ENCODE measurements at regions not wholly inside any gene's neighbourhood (a gene's known extent, or its start where the extent isn't known, plus 50 kb on each side); places are given as distances from the start of the nearest gene placed in this dataset.
"Not testable (repeated sequence)": the region's sequence is repeated elsewhere in the genome, so short reads cannot be mapped to it uniquely, and the experiment has no call there.

DNA sequence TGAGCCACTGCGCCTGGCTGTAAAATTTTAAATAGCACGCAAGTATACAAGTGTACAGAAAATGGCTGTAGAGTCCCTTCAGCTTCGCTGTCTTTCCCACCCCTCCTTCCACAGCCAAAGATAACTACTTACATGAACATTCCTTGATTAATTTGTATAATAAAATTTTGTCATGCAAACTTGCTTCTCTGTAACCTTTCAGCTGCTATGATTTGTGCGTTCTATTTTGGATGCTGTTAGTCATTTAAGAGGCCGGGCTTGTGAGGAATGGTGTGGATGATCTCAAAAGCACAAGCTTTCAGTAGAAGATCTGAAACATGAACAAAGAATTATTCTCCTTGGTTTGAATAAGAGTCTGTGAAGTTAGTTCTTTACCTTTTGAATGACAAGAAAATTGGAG is 115.0 kb upstream of the TLE1 start:
- in situ Hi-C loops (cut with HindIII; ENCODE audit: low sequenced_read_pairs), result no loop called here

DNA sequence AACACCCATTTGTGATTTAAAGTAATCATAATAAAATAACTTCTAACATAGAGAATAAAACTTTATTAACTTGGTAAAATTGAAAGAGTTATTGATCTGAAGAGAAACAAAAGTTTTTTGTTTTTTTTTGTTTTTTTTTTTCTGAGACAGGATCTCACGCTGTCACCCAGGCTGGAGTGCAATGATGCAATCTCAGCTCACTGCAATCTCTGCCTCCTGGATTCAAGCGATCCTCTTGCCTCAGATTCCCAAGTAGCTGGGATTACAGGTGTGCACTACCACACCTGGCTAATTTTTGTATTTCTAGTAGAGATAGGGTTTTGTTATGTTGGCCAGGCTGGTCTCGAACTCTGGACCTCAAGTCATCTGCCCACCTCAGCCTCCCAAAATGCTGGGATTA is 116.5 kb upstream of the SPATA31D4 start:
- in situ Hi-C loops (cut with HindIII; ENCODE audit: low sequenced_read_pairs), result not testable (repeated sequence)

DNA sequence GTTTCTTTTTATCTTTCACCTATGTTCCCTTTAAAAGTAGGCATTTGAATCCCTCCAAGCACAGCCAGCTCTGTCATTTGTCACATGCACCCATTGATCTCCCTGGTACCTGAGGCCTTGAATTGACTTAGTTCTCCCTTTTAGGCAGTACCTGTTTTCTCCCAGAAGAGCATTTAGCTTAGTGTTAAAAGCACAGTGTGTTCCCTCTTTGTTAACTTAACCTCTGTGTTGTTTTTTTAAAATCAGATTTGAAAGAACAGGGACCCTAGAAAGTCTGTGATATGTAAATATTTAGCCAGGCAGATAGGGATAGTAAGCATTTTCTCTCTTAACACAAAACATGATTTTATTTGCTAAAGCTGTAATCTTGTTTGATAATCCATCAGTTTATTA is 113.8 kb upstream of the SPATA31D4 start:
- in situ Hi-C loops (cut with HindIII; ENCODE audit: low sequenced_read_pairs), result no loop called here

DNA sequence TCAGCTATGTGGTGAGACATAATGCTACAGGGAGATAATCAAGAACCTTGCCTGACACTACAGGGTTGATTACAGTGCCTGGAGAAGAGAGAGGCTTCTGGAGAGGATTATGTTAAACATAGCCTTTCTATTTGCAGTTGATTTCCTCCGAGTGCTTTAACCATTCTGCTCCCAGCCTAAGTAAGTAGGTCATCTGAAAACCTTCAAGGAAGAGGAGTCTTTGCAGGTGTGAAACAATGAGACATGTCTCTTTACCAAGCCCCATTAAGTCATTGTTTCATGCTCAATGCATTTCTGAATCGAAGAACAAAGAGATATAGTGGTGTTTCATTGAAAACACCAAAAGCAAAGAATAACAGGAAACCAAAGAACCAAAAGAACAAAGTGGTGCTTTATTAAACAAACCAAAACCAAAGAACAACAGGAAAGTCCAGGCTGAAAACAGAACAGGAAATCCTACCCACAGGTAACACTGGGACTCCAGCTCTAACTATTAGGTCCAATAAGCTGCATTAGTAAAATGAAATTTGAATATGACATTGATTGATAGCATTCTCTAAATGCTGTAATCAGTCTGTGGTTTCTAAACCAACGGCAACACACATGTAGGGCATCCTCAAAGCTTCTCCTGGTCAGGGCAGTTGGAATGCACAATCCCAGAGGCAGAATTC is 113.3 kb upstream of the SPATA31D4 start:
- in situ Hi-C loops (cut with HindIII; ENCODE audit: low sequenced_read_pairs), result no loop called here

DNA sequence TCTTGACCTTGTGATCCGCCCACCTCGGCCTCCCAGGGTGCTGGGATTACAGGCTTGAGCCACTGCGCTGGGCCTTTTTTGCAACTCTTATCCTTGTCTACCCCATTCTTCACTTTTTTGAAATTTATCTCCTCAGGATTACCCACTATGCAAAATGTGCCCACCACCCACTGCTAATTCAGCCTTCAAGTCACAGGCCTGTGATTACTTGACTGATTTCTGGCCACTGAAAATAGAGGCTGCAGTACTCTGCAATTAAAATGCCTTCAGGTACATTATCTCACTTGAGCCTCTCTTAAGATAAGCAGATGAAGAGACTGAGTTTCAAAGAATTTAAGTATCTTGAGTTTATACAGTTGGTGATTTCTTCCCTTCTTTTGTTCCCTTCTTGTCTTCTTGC is 112.4 kb upstream of the SPATA31D4 start:
- in situ Hi-C loops (cut with HindIII; ENCODE audit: low sequenced_read_pairs), result no loop called here

DNA sequence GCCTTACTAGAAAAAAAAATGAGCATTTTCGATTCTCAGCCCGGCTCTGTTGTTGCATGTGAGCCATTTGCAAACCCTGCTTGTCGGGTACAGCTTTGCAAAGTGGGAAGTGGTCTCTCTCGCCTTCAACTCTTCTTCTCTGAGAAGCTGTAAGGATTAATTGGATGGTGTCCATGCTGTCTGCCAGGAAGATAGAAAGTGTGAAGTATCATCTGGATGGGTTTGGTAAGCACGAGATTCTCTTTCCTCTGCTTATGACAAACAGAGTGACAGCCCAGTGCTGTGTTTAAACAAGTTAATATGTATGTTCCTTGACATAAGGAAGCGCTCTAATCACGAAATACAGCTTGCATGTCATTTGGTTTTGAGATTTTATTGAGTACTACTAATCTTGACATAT is 109.1 kb upstream of the SPATA31D4 start:
- in situ Hi-C loops (cut with HindIII; ENCODE audit: low sequenced_read_pairs), result no loop called here

DNA sequence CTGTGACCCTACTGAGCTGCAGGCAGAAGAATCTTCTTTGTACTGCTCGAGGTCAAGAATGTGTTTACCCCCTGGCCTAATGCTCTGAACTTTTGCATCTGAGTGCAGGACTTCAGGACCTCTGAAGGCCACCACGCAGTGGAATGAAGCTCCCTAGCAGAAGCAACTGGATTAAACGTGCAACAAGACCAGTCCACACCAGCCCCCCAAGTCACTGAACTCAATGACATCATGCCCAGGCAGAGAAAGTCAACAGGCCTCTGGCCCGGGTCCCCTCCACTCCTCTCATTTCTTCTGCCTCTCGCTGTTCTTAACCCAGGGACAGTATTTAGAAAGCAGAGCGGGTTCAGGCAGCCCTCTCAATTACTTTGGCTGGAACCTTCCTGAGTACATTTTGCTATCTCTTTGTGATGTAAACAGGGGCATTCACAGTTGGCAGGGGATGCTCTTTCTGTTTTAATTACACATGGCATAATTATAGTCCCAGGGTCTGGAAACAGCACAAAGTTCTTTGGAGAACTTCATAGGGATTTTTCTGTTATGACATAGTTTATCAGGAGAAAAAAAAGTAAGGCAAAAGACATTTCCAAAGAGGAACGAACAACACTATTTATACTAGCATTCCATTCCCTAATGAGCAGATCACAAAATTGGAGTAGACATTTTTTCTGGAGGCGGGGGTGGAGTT is 108.2 kb upstream of the SPATA31D4 start:
- in situ Hi-C loops (cut with HindIII; ENCODE audit: low sequenced_read_pairs), result no loop called here

DNA sequence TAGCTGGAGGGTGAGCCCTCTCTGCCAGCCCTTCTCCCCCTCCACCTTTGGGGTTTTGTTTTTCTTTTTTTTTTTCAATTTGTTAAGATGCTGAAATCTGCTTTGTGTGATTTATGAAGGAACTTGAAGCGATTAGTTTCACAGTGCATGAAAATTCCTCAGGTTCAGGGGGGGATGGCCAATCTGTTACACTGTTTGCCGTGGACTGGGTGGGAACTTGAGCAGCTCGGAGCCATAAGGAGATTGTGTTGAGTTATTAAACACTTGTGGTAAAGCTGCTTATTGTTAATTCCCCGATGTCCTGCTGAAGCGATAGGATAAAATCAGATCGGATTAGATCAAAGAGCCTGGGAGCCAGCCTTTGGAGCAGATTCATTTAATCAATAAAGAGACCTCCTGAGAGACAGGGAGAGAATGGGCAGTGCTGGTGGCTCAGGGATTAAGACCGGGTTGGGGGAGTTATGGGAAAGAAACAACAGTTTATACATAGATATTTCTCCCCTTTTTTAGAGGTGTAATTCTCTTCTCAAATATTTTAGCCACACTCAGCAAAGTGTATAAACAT is 105.8 kb upstream of the SPATA31D4 start:
- in situ Hi-C loops (cut with HindIII; ENCODE audit: low sequenced_read_pairs), result no loop called here

DNA sequence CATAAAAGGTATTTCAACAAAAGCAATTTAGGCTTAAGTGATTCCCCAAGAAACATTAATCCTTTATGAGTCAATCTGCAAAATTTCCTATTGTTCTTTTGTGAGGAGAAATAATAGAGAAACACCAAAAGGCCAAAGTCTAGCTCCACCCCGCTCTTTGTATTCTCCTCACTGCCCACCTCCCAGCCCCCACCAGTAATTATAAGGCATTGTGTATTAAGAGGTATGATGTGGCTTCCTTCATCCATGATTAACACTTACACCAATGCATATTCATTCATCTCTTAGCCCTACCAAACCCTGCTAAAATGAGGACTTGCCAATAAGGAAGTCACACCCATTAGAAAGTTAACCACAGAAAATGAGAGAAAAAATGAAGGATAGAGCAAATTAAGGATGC is 105.3 kb upstream of the SPATA31D4 start:
- in situ Hi-C loops (cut with HindIII; ENCODE audit: low sequenced_read_pairs), result no loop called here

DNA sequence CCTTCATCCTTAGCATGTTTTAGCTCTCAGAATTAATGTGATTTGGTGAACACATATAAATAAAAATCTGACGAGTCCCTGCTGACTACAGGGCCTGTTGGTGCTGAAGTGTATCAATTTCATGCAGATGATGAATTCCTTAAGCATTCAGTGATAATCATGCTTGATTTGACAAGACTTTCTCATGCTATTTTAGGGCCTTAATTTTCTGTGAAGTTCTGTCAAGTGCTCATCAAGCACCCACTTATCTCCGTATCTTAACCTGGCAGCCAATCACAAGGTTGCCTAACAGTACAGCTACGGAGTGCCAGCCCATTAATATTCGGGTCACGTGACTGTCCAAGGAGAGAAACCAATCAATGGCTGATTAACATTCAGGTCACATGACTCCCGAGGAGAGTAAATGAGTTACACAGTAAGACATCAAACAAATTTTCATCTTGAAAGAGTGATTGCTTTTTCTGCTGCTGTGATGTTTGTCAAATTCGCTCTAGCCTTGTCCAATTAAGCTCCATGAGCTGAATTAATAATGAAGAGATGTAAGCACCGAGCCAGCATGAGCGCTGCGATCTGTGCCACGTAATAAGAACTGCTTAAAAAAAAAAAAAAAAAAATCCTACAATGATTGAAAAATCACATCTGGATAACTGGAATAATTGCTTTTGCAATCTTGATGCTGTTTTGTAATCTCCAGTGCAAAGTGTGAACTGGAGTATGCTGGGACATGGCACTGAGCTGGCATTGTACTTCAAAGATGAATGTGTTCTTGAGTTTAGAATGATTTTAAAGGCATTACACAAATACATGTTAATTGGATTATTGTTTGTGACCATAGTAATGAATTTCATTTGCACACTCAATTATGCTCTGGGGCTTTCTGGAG is 104.3 kb upstream of the SPATA31D4 start:
- in situ Hi-C loops (cut with HindIII; ENCODE audit: low sequenced_read_pairs), result no loop called here

DNA sequence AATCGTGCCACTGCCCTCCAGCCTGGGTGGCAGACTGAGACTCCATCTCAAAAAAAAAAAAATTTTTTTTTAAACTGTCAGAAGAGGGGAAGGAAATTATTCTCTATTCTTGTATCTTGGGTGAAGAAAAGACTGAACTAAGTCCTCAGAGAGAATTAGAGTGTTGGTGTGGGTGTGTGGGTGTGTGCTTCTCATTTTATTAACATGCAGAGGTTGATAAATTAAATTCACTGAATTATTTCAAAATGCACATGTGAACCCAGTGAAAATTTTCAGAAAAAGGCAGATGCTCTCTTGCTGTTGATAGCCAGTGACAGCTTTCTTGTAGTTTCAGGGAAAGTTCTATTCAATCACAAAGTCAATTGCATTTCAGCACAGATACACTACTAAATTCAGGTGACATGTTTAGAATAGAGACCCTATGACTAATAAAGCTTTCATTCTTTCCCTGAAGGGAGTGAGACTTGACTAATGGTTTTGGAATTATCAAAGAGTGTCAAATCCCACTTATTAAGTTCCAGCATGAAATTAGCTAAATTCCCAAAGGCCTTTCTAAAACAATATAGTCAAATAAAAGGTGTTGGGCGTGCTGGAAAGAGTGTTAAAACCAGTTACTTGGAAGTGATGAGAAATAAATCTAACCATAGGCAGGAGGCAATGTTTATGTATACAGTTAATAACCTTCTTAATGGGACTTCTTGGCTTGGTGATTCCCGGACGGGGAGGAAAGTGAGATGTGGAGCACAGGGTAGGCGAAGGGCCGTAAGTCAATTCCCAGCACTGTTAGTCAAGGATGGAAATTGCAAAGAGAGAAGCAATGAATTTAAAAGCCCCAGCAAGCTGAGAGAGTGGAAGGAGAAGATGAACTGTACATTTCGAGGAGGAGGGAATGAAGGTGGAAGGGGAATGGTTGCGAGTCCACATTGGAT is 103.2 kb upstream of the SPATA31D4 start:
- in situ Hi-C loops (cut with HindIII; ENCODE audit: low sequenced_read_pairs), result loop anchor here (25.0 kb wide), 1 partner anchor 313 kb away; no protein-coding TSS in a partner anchor

DNA sequence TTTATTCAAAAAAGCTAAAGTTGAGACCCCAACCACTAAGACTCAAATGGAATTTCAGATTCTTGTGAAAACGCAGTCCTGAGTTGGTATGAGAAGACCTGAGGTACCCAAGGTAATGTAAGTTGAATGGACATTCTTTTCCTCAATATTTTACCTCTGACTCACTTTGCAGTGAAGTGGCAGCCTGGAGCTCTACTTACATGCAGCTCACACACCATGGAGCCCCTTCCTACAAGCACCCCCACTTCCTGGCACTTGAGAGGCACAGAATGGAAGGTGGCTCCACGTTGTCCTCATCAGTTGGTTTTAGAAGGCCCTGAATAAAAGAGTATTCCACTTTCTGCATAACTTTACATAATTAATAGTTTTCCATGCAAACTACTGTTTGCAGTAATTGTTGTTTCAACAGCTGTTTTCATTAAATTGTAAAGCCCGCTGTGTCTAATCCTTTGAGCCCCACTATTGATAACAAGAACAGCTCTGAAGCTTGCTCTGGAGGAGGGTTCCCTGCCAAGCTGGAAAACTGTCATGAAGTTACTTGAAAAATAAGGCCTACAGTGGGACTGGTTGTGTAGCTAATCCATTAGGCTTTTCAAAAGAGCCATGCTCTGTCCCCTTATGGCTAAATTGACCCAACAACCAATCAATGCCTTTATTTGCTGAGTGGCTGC is 102.2 kb upstream of the SPATA31D4 start:
- in situ Hi-C loops (cut with HindIII; ENCODE audit: low sequenced_read_pairs), result loop anchor here (25.0 kb wide), 1 partner anchor 314 kb away; no protein-coding TSS in a partner anchor

DNA sequence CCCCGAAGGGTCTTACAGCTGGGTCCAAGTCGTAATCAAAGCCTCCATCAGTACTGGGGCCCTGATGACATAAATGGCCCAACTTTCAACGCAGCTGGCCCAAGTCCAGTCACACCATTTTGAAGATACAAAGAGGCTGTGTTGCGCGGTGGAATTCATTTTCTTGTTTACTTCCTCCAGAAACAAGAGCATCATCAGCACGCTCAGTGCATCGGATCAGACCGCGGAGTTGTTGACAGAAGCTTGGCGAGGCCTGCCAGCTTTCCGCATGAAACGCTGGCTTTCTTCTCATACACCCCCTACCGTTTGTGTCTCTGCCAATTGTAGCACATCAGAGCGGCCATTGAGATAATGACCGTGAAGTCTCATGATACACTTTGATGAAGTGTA is 101.7 kb upstream of the SPATA31D4 start:
- in situ Hi-C loops (cut with HindIII; ENCODE audit: low sequenced_read_pairs), result loop anchor here (25.0 kb wide), 1 partner anchor 314 kb away; no protein-coding TSS in a partner anchor

DNA sequence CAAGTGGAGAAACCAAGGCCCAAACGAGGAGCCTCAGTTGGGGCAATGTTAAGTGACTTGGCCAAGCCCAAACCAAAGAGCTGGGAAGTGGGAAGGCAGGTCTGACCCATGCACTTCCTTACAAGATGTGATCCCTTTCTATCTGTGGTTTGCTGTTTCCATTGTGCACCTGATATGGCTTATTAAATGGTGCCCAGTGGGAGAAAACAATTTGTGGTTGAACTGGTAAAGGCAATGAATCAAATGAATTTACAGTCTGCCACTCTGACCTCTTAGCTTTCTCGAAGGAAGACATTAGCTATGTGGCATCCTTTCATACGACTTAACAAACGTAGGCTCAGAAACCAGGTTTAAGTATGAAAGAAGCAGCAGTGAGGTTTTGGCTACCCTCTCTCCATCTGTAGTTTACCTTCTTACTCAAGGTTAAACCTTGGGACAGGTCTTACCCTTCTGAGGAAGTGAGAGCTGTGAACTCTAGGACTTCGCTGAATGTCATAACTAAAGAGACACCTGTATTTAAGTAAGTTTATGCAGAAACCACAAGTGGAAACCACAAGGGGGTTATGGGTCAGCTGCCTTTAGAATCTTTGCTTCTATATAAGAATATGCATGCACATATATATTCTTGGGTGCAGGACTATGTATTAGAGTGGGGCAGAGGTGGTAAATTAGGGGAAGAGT is 100.5 kb upstream of the SPATA31D4 start:
- in situ Hi-C loops (cut with HindIII; ENCODE audit: low sequenced_read_pairs), result loop anchor here (25.0 kb wide), 1 partner anchor 315 kb away; no protein-coding TSS in a partner anchor

DNA sequence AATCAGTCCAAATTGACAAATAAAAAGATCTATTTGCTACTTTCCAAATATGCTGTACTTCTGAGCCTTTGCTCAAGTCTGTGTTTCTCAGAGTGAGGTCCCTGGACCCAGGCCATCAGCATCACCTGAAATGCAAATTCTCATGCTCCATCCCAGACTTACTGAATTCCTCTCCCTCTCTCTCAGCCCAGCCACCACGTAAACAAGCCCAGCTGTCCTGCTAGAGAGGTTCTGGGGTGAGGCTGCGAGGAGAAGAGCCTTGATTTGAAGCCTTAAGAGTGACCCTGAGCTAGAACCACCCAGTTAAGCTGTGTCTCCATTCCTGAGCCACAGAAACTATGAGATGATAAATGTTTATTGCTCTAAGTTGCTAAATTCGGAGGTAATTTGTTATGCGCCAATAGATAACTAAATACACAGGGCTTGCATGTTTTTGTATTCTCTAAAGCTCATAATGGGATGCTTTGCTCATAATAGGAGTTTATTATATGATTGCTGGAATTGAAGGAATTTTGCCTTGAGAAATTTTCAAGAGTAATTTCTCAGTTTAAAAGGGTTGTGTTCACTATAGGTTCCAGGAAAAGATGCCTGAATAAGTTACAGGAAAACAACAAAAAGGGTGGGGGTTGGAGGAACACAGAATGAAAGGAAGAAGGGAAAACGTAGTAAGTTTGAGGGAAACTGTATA is 98.9 kb upstream of the SPATA31D4 start:
- in situ Hi-C loops (cut with HindIII; ENCODE audit: low sequenced_read_pairs), result loop anchor here (25.0 kb wide), 1 partner anchor 317 kb away; no protein-coding TSS in a partner anchor

DNA sequence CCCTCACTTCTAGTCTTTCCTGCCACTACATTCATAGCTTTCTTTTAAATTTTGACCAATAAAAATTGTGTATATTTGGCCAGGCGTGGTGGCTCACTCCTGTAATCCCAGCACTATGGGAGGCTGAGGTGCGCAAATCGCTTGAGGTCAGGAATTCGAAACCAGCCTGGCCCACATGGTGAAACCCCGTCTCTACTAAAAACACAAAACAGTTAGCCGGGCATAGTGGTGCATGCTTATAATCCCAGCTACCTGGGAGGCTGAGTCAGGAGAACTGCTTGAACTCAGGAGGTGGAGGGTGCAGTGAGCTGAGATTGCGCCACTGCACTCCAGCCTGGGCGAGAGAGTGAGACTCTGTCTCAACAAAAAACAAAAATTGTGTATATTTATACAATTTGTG is 97.8 kb upstream of the SPATA31D4 start:
- in situ Hi-C loops (cut with HindIII; ENCODE audit: low sequenced_read_pairs), result loop anchor here (25.0 kb wide), 1 partner anchor 318 kb away; no protein-coding TSS in a partner anchor

DNA sequence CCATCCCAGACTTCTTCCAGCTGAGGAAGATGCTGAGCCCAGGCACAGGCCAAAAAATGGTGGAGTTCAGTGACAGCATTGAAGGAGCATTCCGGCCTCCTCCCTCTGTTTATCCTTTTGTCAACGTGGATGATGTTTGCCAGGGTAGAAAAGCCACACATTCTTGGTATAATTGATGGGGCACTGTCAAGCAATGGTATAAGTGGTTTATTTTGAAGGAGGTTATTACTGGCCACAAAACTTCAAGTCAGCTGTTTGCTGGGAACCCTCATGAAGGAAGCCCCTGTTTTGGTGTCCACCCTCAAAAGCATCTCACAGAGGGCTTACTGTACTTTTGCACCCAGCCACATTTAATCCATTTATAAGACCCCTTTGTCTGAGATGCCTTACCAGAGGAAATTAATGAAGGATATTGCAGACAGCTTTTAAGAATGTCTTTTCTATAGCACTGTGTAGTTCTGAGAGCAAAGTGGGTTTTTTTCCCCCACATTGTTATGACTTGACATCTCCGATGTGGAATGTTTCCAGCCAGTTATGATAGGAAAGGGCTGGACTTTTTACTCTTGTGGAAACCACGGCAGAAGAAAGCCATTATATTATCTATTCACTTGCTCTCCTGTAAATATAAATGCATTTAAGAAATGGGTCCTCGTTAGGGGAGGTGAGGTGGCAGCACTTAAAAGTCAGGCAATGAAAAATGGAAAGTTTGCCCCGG is 95.5 kb upstream of the SPATA31D4 start:
- in situ Hi-C loops (cut with HindIII; ENCODE audit: low sequenced_read_pairs), result loop anchor here (25.0 kb wide), 1 partner anchor 320 kb away; no protein-coding TSS in a partner anchor

Data from endothelial cell of hepatic sinusoid (primary cell).